IPS-NIHi7 (cell line): ENCODE measurements at regions not wholly inside any gene's neighbourhood (a gene's known extent, or its start where the extent isn't known, plus 50 kb on each side); places are given as distances from the start of the nearest gene placed in this dataset.
A peak's percentile ranks its signal among the peaks of the same experiment; 100 is the strongest.

Experiments used
- DNase-seq: peaks from one replicate; pipeline ENCODE4 v3.0.0; 2012; ENCODE audit warnings: mixed read lengths; ENCODE audit errors: extremely low spot score

DNA sequence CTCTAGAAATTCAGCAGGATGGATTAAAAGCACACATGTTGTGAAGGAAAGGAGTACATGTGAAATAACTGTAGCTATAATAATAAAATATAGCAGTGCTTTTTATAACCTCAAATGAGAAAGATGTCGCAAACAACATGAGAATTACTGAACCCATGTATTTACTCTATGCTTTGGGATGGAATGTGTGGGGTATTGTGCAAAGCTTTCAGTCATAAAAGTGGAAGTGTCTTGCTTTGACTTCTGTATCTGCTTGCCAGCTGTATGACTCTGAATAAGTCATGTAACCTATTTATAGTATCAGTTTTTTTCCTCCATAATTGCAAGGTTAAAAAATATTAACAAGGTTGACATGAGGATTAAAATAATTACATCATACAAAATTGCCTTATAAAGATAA, 519.3 kb upstream of the CADM2 start:
- no peak for DNase-seq

DNA sequence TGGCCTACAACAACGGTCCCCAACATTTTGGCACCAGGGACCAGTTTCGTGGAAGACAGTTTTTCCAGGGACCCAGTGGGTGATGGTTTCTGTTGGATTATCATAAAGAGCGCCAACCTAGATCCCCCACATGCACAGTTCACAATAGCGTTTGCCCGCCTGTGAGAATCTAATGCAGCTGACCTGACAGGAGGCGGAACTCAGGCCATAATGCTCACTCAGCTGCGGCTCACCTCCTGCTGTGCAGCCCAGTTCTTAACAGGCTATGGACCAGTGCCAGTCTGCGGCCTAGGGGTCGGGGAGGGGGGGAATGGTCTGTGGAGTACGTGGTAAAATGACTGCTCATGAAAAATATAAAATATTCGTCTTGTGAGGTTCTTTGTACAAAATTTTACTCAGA, 518.5 kb upstream of the CADM2 start:
- no peak for DNase-seq

DNA sequence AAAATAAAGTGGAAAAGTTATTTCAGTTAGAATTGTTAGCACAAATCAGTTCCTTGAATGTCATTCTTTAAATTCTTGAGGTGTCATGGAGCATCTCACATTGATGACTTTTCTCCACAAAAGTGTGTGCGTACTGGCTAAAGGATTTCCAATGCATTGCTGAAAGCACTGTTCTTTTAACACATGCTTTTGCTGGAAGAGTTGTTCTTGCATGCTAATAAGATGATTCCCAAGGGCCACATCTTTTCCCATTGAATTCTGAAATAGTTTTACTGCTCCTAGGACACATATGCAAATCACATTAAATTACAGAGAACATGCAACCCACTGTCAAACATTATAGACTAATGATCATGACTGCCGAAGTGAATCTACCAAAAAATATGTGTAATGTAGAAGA, 516.3 kb upstream of the CADM2 start:
- no peak for DNase-seq

- no peak for DNase-seq
These were observed 513.9 kb upstream of the CADM2 start for GRCh38 chr3:84444726-84445521.

GRCh38 chr3:84487296-84487695, 471.5 kb upstream of the CADM2 start:
- no peak for DNase-seq

GRCh38 chr3:84504761-84505160, 454.0 kb upstream of the CADM2 start:
- no peak for DNase-seq

- no peak for DNase-seq
These were observed 448.8 kb upstream of the CADM2 start for GRCh38 chr3:84510007-84510406.

DNA sequence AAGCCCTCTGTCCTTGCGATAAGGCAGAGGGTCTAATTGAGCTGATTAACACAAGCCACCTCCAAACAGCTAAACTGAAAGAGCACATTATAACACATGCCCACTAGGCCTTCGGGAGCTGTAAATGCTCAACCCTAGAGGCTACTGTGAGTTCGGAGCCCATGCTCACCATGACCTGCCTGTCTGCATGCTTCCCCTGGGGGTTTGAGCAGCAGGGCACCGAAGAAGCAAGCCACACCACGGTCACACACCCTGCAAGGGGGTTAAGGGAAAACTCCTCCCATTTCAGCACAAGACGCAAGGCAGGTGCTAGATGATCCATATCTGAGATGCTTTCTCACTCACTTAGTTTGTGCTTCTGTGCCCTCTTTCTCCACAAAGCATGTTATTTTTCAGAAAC, 435.9 kb upstream of the CADM2 start:
- DNase-seq = no peak

DNA sequence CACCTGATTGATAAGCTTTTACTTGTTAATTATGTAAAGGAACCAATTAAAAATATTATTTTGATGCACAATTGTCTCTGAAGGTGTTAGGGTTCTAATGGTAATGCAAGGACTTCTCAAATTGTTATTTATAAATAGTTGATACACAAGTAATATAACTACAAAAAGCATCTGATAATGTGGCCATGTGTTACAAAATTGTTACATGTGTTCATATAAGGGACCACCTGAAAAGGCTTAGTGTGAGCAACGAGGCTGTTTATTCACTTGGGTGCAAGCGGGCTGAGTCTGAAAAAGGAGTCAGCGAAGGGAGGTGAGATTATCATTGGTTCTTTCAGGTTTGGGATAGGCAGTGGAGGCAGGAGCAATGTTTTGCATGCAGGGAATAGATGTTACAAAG, 421.9 kb upstream of the CADM2 start:
- no peak for DNase-seq

GRCh38 chr3:84538597-84538996, 420.2 kb upstream of the CADM2 start:
- no peak for DNase-seq

DNA sequence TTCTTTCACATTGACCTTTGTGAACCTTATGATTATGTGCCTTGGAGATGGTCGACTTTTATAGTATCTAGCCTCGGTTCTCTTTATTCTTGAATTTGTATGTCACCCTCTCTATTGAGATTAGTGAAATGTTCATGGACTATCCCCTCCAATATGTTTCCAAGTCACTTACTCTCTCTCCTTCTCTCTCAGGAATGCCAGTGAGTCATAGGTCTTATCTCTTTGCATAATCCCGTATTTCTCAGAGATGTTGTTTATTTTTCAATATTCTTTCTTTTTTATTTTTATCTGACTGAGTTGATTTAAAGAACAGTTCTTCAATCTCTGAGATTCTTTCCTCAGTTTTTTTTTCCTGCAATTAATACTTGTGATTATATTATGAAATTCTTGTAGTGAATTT, 411.6 kb upstream of the CADM2 start:
- DNase-seq = no peak

DNA sequence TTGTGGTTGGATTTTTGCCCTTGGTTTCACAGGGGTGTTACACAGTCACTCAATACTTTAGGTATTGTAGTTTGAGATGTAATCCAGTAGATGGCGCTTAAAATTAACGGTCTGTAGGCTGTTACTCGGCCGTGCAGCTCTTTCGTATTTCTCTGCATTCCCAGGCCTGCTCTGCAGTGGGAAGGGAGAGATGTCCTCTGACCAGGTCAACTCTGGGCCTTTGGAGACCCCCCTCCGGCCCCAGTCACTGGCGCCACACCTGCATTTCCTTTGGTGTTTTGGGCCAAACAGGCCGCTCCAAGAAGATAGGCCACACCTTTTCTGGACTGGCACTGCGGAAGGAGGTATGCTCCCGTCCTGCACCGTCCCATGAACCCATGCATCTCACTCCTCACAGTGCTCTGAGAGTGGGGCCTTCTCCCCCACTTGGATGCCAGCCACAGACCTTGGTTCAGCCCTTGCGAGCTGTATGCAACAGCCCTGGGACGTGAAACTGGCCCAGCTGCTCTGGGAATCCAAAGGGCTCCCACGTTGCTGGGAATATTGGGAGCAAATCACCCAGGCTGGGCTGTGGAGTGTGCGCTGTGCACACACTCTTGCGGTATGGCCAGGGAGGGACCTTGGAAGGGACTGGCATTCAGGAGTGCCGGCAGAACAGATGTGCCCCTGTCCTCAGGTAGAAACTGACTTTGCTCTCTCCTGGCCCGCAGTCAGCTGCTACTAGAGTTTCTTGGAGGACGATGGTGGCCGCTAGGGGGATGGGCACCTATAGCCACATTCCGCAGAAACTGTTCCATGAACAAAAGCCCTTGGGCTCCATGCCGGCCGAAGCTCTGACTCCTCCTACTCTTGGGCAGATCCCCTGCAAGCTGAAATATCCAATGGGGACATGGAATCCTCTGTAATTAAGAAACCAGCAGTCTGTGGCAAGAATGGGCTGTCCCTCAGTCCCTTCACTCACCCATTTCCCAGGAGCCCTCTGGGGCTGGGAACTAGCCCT, 410.5 kb upstream of the CADM2 start:
- peak; percentile 45 for DNase-seq

DNA sequence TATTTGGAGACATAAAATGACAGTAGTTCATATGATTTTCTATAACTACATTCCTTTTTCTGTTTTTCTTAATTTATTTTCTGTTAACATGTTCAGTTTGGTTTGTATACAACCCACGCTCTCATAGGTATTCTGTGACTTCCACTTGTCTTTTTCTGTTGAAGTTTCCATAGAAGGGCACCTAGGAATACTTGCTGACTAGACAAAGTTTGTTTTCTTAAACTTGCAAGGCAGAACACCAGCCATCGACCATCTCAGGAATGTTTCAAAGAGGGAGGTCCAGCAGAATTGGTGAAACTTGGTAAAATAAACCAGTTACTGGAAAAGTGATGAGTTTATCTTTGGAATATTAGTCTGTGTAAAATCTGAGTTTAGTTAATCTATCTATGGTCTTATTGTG, 403.2 kb upstream of the CADM2 start:
- DNase-seq = no peak

- DNase-seq = no peak
These were observed 392.5 kb upstream of the CADM2 start for GRCh38 chr3:84566256-84566655.

DNA sequence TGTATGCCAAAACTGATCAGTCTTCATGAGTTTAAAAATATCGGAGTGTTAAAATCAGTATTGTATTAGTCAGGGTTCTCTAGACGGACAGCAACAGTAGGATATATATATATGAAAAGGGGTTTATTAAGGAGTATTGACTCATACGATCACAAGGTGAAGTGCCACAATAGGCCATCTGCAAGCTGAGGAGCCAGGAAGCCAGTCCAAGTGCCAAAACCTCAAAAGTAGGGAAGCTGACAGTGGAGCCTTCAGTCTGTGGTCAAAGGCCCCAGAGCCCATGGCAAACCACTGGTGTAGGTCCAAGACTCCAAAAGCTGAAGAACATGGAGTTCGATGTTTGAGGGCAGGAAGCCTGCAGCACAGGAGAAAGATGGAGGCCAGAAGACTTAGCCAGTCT, 391.0 kb upstream of the CADM2 start:
- DNase-seq = no peak

- no peak for DNase-seq
These were observed 384.8 kb upstream of the CADM2 start for GRCh38 chr3:84573962-84574361.

- DNase-seq = no peak
These were observed 372.4 kb upstream of the CADM2 start for GRCh38 chr3:84586427-84586826.

- DNase-seq = no peak
These were observed 358.0 kb upstream of the CADM2 start for GRCh38 chr3:84600703-84601225.

DNA sequence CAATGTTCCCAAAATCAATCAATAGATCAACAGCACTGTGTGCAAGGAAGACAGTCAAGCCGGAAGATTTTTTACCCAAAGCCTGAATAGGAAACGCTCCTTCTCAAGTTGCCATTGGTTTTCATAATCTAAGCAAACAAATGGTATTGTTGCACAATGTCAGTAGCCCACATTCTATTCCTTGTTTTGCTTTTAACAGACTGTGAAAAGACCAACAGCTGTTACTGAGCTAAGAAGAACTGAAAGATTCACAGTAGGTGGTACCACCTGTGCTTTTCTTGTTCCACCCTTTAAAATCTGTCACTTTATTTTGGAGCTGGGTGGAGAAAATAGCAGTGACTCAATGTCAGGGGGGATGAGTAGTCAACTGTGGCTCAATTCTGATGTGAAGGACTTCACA, 357.5 kb upstream of the CADM2 start:
- DNase-seq = peak; percentile 4

DNA sequence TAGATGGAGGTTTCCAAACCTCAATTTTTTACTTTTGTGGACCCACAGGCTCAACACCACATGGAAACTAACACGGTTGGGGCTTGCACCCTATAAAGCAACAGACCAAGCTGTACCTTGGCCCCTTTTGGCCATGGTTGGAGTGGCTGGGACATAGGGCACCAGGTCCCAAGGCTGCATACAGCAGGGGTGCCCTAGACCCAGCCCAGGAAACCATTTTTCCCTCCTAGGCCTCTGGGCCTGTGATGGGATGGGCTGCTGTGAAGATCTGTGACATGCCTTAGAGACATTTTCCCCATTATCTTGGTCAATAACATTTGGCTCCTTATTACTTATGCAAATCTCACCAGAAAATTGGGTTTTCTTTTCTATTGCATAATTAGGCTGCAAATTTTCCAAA, 337.0 kb upstream of the CADM2 start:
- no peak for DNase-seq

GRCh38 chr3:84634668-84635067, 324.1 kb upstream of the CADM2 start:
- DNase-seq = no peak

- no peak for DNase-seq
These were observed 321.5 kb upstream of the CADM2 start for GRCh38 chr3:84637272-84637671.

DNA sequence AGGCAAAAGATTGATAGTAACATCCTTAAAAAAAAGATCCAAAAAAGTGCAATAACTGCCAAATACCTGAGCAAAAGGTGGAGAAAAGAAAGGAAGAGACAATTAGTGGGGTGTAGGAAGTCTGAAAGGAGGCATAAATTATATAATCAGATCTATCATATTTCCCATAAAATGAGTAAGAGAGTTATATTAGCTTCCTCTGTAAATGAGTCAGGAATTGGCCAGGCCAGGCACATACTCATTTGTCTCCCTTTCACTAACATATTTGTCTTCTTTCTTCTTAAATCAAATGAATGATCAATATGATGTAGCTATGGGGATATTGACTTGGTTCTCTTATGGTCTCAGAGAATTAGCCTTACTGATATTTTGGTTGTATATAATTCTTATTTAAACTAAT, 292.3 kb upstream of the CADM2 start:
- DNase-seq = no peak
